Hepatocyte (in vitro differentiated cells): ENCODE measurements at regions not wholly inside any gene's neighbourhood (a gene's known extent, or its start where the extent isn't known, plus 50 kb on each side); places are given as distances from the start of the nearest gene placed in this dataset.
A peak's percentile ranks its signal among the peaks of the same experiment; 100 is the strongest.

Experiments
- DNase-seq: peaks from one replicate; pipeline ENCODE4 v3.0.0-alpha.2; 2016; ENCODE audit warnings: low spot score
- H2AFZ ChIP-seq: fragments of 200-600 bp; sonication (generic); 2 replicates; pipeline ENCODE4 v1.6.0; 2016; ENCODE audit warnings: antibody characterized with exemption, mild to moderate bottlenecking
- H3K27ac ChIP-seq: fragments of 200-600 bp; sonication (generic); 2 replicates; pipeline ENCODE4 v1.5.1; 2016; ENCODE audit warnings: mild to moderate bottlenecking
- H3K27me3 ChIP-seq: fragments of 200-600 bp; sonication (generic); 2 replicates; pipeline ENCODE4 v1.6.1; 2016
- H3K36me3 ChIP-seq: fragments of 200-600 bp; sonication (generic); replicated peaks from 2 replicates; pipeline ENCODE4 v1.5.1; 2016; ENCODE audit warnings: low read depth; ENCODE audit not compliant: insufficient read depth
- H3K4me1 ChIP-seq: fragments of 200-600 bp; sonication (generic); 2 replicates; pipeline ENCODE4 v1.5.1; 2016; ENCODE audit warnings: mild to moderate bottlenecking, moderate library complexity; ENCODE audit not compliant: insufficient read depth
- H3K4me2 ChIP-seq: fragments of 200-600 bp; sonication (generic); 2 replicates; pipeline ENCODE4 v1.6.0; 2016
- H3K4me3 ChIP-seq: fragments of 200-600 bp; sonication (generic); 2 replicates; pipeline ENCODE4 v1.5.1; 2016; ENCODE audit warnings: mild to moderate bottlenecking
- H3K79me2 ChIP-seq: fragments of 200-600 bp; sonication (generic); 2 replicates; pipeline ENCODE4 v1.6.0; 2017; ENCODE audit warnings: mild to moderate bottlenecking
- H3K9me2 ChIP-seq: fragments of 200-600 bp; sonication (generic); replicated peaks from 2 replicates; pipeline ENCODE4 v1.6.0; 2017; ENCODE audit warnings: mild to moderate bottlenecking; ENCODE audit not compliant: insufficient read depth
- H3K9me3 ChIP-seq: fragments of 200-600 bp; sonication (generic); 2 replicates; pipeline ENCODE4 v1.5.1; 2016; ENCODE audit warnings: low read depth, mild to moderate bottlenecking
- H4K20me1 ChIP-seq: fragments of 200-600 bp; sonication (generic); 2 replicates; pipeline ENCODE4 v1.6.0; 2016; ENCODE audit warnings: mild to moderate bottlenecking; ENCODE audit not compliant: insufficient read depth, poor library complexity, severe bottlenecking
- EZH2 ChIP-seq: fragments of 200-600 bp; sonication (generic); IDR thresholded peaks from 2 replicates; pipeline ENCODE4 v1.6.1; 2016; ENCODE audit warnings: antibody characterized with exemption, mild to moderate bottlenecking, borderline replicate concordance
- EZH2phosphoT487 ChIP-seq: fragments of 200-600 bp; sonication (generic); IDR thresholded peaks from one replicate; pipeline ENCODE4 v1.6.1; 2018; ENCODE audit warnings: antibody characterized with exemption, mild to moderate bottlenecking, low read depth, moderate library complexity; ENCODE audit not compliant: unreplicated experiment, severe bottlenecking
- WGBS: methylation state at CpG from one replicate; pipeline ENCODE4 v1.1.6; 2016; ENCODE audit warnings: low lambda C conversion rate; ENCODE audit errors: missing lambda C conversion rate; 5-methylcytosine and 5-hydroxymethylcytosine counted together
- TF ChIP-seq, protein P1 (sequence below): fragments of 200-600 bp; sonication (generic); IDR thresholded peaks from 2 replicates; pipeline ENCODE4 v1.5.1; 2016; ENCODE audit warnings: antibody characterized with exemption, mild to moderate bottlenecking; ENCODE audit not compliant: poor library complexity

- Histone ChIP-seq H2AFZ (no peak overlapping the region), H3K27me3 (no peaks in the 10 kb centered on the region), H3K4me1 (no peaks in the 10 kb centered on the region), H4K20me1 (no peaks in the 10 kb centered on the region), H3K4me3 (no peak overlapping the region), H3K79me2 (no peaks in the 10 kb centered on the region), H3K36me3 (no peaks in the 10 kb centered on the region), H3K9me2 (no peaks in the 10 kb centered on the region), H3K27ac (no peak overlapping the region), H3K4me2 (no peak overlapping the region), H3K9me3 (no peaks in the 10 kb centered on the region)
- TF ChIP-seq EZH2phosphoT487 (no peak), EZH2 (no peak)
- TF ChIP-seq, protein P1, sequence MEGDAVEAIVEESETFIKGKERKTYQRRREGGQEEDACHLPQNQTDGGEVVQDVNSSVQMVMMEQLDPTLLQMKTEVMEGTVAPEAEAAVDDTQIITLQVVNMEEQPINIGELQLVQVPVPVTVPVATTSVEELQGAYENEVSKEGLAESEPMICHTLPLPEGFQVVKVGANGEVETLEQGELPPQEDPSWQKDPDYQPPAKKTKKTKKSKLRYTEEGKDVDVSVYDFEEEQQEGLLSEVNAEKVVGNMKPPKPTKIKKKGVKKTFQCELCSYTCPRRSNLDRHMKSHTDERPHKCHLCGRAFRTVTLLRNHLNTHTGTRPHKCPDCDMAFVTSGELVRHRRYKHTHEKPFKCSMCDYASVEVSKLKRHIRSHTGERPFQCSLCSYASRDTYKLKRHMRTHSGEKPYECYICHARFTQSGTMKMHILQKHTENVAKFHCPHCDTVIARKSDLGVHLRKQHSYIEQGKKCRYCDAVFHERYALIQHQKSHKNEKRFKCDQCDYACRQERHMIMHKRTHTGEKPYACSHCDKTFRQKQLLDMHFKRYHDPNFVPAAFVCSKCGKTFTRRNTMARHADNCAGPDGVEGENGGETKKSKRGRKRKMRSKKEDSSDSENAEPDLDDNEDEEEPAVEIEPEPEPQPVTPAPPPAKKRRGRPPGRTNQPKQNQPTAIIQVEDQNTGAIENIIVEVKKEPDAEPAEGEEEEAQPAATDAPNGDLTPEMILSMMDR: no peak
- 71% methylated on average over 3 of the region's 3 CpGs for WGBS
- no peak for DNase-seq
These were observed 84.5 kb downstream of the RND3 start for GRCh38 chr2:150402953-150403352.

DNA sequence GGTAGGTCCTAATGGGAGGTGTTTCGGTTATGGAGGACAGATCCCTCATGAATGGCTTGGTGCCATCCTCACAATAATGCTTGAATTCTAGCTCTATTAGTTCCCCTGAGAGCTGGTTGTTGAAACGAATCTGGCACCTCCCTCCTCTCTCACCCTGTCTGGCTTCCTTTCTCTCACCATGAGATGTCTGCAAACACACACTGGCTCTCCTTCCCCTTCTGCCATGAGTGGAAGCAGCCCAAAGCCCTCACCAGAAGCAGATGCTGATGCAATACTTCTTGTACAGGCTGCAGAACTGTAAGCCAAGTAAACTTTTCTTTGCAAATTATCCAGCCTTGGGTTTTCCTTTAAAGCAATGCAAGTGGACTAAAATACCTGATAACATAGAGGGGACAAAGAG is 86.6 kb downstream of the RND3 start:
- H3K27ac ChIP-seq: no peak overlapping the region
- 79% methylated on average over 2 of the region's 2 CpGs for WGBS
- H3K9me3 ChIP-seq: no peaks in the 10 kb centered on the region
- H3K4me1 ChIP-seq: no peaks in the 10 kb centered on the region
- no peaks in the 10 kb centered on the region for H3K36me3 ChIP-seq
- H3K4me3 ChIP-seq: no peak overlapping the region
- H3K27me3 ChIP-seq: no peaks in the 10 kb centered on the region
- no peaks in the 10 kb centered on the region for H4K20me1 ChIP-seq
- no peaks in the 10 kb centered on the region for H3K9me2 ChIP-seq
- H3K4me2 ChIP-seq: no peak overlapping the region
- H2AFZ ChIP-seq: no peak overlapping the region
- TF ChIP-seq, protein P1: no peak
- TF ChIP-seq EZH2phosphoT487 (no peak), EZH2 (no peak)
- H3K79me2 ChIP-seq: no peaks in the 10 kb centered on the region
- DNase-seq: no peak

DNA sequence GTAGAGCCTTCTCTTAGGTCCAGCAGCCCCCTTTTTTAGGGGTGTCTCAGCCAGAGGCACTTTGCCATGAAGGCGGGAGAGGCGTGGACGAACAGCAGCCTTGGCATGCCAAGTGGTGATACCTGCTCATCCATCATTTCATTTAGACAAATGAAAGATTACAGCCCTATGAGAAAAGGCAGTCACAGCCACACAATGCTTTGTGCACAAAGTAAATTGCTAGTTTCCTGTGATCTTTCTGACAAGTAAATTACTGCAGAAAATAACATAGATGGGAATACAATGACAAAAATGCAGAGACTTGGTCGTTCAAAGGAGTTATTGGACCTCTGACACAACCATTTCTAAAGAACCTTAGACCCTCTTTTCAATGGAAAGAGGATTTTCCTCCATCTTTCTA is 94.9 kb downstream of the RND3 start:
- Histone ChIP-seq H3K79me2 (no peaks in the 10 kb centered on the region), H3K4me3 (no peak overlapping the region), H3K4me2 (peak overlapping the region; percentile 1), H3K4me1 (peaks cover 11% of the 10 kb centered on the region), H3K27me3 (no peaks in the 10 kb centered on the region), H3K36me3 (no peaks in the 10 kb centered on the region), H3K9me3 (no peaks in the 10 kb centered on the region), H3K27ac (no peak overlapping the region), H2AFZ (no peak overlapping the region), H4K20me1 (no peaks in the 10 kb centered on the region), H3K9me2 (no peaks in the 10 kb centered on the region)
- TF ChIP-seq EZH2 (no peak), EZH2phosphoT487 (no peak)
- TF ChIP-seq, protein P1: no peak
- 75% methylated on average over 4 of the region's 4 CpGs for WGBS
- no peak for DNase-seq

DNA sequence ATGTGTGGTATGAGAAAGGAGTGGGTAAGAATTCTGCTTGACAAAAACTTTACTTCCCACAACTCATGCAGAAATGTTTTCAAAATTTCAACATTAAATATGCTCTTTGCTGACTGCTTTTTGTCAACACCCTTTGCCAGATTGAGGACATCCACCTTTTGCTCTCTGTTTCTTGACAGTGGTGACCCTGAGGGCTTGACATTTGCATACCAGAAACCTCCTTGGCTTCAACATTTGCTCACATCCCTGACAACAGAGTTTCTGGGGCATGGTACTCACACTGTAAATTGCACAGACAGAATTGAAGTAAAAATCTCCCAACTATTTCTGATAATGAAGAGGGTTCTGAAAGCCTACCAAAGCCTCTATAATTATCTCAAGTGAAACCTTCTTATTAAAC is 95.7 kb downstream of the RND3 start:
- no peaks in the 10 kb centered on the region for H3K27me3 ChIP-seq
- no peak overlapping the region for H3K27ac ChIP-seq
- H4K20me1 ChIP-seq: no peaks in the 10 kb centered on the region
- TF ChIP-seq EZH2: no peak
- TF ChIP-seq, protein P1: no peak
- no peak for TF ChIP-seq EZH2phosphoT487
- no peak overlapping the region for H3K4me3 ChIP-seq
- H2AFZ ChIP-seq: no peak overlapping the region
- H3K9me2 ChIP-seq: no peaks in the 10 kb centered on the region
- no peaks in the 10 kb centered on the region for H3K36me3 ChIP-seq
- no peak overlapping the region for H3K4me2 ChIP-seq
- DNase-seq: no peak
- H3K9me3 ChIP-seq: no peaks in the 10 kb centered on the region
- peaks cover 11% of the 10 kb centered on the region for H3K4me1 ChIP-seq
- no peaks in the 10 kb centered on the region for H3K79me2 ChIP-seq
